Non-pigmented ciliary epithelial cell (primary cell): ENCODE measurements at regions not wholly inside any gene's neighbourhood (a gene's known extent, or its start where the extent isn't known, plus 50 kb on each side); places are given as distances from the start of the nearest gene placed in this dataset.
"Not testable (repeated sequence)": the region's sequence is repeated elsewhere in the genome, so short reads cannot be mapped to it uniquely, and the experiment has no call there.

ENCODE experiments used
- DNase-seq: peaks from one replicate; pipeline ENCODE4 v3.0.0-alpha.2; 2010; ENCODE audit warnings: low read depth

DNA sequence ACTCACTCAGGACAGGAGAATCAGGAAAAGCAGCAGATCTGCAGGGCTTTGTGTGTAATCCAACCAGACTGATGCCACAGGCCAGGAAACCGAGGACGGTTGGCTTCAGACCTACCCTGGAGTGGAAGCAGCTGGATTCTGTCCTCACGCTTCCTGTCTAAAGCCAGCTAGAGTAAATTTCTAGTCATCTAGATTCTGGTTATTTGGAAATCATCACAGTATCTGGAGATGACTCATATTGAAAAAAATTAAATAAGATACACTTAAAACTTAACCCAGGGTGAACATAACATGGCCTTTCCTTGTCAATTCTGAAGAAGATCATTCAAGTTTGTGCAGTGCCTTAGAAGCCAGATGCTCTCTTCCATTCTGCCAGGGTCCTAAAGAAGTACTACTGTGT lies 288.9 kb upstream of the PLGLB2 start:
- DNase-seq: not testable (repeated sequence)

DNA sequence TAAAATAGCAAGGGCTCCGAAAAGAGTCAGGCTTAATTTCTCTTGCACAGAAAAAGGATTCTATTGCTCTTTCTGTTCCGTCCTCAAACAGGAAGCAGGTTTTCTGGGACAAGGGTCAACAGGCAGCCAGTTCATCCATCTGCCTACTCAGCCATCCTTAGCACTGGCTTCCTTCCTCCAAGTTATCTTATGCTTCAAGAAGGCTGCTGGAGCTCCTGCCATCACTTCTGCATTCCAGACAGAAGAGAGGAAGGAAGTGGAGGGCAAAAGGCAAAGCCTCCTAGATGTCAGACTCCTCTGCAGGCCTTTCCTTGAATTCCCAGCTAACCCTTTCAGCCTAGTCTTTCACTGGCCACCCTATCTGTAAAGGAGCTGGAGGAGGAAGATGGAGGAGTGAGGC lies 287.8 kb upstream of the PLGLB2 start:
- not testable (repeated sequence) for DNase-seq

DNA sequence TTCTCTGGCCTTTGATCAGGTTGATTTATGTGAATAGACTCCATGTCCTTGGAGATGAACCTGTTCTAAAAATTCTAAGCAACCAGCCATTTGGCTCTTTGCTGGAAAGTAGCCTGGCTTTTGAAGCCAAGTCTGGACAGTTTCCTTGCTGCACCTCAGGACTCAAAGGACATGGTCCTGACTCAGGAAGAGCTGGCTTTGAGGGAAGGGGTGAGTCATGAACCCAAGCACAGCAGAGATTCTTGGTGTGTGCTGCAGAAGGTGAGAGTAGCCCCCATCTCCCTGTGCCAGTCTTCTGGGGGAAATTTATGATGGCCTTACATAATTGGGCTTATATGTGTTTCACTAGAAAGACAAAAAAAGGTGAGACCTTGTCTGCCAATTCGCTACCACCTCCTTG lies 287.2 kb upstream of the PLGLB2 start:
- not testable (repeated sequence) for DNase-seq

DNA sequence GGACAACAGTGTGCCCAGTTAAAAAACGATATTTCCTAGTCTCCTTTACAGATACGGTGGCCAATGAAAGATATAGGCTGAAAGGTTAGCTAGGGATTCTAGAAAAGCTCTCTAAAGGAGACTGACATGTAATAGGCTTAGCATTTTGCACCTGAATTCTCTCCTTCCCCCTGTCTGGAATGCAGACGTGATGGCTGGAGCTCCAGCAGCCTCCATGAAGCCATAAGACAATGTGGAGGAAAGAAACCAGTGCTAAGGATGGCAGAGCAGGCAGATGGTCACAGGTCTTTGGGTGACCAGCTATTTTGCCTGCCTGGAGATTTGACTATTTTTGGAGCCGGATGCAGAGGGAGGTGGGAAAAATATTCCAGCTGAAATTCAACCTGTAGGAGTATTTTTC lies 286.2 kb upstream of the PLGLB2 start:
- DNase-seq: not testable (repeated sequence)

DNA sequence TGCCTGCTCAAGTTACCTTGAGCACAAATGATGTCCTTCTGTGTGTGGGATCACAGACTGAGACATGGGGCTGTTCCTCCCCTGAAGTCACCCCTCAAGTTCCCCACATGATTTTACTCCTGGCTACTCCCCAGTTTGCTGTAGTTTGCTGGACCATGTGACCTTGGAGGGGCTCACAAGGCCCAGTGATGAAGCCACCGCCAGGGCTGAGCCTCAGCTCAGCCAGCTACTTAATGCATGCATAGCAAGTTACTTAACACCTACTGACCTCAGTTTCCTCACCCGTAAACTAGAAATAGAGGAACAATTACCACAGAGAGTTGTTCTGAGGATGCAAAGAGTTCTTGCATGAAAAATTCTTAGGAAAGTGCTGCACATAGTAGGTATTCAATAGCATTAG lies 283.7 kb upstream of the PLGLB2 start:
- DNase-seq: not testable (repeated sequence)

DNA sequence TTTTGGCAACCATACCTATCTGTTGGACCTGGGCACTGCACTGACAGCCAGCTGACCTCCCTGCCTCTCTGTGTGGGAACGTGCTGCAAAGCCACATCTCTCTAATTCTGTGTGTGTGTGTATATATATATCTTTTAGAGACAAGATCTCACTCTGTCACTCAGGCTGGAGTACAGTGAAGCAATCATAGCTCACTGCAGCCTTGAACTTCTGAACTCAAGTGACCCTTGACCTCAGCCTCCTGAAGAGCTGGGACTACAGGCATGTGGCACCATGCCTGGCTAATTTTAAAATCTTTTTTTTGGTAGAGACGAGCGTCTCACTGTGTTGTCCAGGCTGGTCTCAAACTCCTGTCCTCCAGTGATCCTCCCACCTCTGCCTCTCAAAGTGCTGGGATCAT lies 282.2 kb upstream of the PLGLB2 start:
- not testable (repeated sequence) for DNase-seq

DNA sequence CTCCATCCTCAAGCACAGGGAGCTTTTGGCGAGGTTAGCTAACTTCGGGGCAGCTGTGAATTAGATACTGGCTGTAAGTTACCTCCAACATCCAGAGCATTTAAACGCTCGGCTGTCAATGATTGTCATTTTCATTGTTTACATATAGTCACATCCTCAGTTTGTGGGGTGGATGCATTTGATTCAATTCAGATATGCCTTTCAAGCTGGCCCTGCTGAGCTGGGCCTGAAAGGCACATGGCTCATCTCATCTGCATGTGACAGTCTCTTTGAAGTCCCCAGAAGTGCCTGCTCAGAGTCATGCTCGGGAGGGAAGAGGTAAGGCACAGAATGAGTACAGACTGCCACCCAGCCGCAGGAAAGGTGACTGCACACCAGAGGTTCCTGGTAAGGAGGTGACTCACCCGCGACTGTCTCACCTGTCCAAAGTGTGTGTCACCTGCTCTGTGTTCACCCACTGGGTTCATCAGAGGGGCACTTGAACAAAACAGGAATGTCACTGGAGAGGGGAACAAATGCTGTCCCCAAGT lies 281.2 kb upstream of the PLGLB2 start:
- DNase-seq: not testable (repeated sequence)

DNA sequence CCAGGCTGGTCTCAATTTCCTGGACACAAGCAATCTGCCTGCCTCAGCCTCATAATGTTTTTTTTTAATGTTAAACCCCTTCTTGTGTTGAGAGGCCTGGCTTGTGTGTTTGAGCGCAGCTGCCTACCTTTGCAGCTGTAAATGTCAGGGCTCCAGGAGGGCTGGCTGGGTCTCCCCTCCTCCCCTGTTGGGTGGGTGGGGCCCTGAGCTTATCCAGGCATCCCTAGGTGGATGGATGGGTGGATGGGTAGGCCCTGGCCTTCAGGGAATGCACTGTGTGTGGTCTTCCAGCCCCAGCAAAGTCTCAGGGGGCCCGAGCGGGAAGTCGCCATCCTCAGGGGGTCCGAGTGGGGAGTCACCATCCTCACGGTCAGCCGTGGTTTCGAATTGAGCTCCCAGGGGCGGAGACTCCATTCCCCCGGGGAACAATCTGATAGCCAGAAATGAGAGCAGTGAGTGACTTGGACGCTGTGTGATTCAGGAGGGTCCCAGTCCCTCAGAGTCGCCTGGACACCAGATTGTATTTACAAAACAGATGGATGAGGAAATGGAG lies 279.4 kb upstream of the PLGLB2 start:
- not testable (repeated sequence) for DNase-seq

DNA sequence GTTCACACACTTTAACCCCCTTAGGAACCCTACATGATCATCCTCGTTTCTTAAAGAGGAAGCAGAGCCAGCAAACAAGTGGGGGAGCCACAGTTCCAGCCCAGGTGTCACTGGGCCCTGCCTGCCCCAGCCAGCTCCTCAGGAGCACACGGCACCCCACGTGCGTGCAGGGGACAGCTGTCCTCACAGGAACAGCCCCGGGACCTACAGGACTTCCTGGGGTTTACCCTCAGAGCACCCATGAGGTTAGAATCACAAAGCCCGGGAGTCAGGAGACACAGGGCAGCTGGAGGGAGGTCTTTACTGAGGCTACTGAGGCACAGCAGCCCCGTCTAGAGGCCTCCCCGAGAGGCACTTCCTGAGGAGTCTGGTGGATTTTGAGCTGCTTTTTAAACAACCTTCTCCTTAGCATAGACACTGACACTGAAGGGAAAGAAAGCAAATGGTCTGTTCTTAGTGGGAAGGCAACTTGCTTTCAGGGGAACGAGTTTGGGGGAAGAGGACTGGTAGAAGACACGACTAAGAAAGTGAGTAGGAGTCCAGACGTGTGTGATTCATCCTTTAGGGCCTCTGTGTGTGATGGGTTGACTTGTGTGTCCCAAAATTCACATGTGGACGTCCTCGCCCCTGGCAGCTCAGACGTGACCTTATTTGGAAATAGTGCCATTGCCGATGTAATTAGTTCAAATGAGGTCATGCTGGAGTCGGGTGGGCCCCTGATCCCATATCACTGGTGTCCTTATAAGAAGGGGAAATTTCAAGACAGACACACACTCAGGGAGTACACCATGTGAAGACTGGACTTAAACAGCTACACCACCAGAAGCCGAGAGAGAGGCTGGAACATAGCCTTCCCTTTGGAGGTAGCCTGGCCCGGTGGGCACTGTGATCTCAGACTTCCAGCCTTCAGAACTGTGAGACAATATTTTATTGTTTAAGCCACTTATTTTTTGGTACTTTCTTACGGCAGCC lies 278.4 kb upstream of the PLGLB2 start:
- not testable (repeated sequence) for DNase-seq

DNA sequence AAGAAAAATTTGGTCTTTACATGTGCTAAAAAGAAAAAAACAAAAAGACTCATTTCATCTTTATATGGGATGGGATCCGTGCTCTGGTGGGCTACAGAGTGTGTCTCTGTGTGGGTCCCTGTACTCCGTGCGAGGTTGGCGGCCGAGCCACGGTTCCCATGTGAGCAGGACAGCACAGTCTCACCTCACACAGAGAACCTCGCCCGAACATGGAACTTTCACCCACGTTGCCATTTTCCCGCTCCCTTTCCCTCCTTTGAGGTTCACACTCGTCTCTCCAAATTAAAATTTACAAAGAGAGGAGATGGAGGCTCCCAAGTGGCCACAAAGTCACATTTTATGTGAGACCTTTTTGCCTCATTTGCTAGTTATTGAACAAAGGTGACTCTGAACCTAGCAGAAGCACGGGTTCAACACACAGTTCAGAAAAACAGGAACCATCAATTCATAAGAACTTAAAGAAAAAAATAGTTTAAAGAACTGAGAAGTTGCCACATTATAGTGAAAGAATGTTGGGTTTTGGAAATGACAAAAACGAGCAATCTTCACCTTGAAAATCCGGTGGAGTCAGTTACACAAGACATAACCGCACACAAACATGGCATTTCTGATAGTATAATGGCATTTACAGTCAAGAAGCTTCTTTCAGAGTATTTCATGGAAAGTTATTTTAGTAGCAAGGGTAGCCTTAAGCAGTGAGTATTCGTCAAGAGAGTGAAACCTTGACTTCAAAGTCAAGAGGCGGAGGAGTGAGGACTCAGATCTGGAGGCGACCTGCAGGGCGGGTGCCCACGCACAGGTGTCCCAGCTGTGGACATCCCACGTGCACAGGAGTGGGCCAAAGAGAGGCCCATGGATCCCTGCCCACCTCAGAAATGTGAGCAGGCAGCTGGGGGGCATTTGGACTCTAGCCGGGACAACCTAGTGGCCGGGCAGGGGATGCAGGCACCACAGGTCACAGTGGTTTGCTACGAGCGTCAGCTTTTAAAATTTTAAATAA lies 277.2 kb upstream of the PLGLB2 start:
- DNase-seq: not testable (repeated sequence)

DNA sequence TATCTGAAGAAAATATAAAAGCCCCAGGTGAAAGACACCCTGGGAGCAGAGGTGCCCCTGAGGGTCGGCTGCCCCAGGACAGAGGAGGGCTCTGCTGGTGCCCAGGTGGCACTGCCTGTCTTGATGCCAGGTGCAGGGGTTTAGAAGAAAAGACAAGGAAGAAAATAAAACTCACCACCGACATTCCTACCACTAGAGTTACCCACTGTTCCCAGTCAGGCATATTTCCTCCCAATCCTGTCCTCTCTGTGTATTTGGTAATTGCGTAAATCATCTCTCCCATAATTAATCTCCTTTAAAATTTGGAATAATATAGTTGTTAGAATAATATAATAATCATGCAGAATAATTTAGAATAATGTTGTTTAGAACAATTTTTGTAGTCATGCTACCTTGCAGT lies 276.4 kb upstream of the PLGLB2 start:
- not testable (repeated sequence) for DNase-seq

DNA sequence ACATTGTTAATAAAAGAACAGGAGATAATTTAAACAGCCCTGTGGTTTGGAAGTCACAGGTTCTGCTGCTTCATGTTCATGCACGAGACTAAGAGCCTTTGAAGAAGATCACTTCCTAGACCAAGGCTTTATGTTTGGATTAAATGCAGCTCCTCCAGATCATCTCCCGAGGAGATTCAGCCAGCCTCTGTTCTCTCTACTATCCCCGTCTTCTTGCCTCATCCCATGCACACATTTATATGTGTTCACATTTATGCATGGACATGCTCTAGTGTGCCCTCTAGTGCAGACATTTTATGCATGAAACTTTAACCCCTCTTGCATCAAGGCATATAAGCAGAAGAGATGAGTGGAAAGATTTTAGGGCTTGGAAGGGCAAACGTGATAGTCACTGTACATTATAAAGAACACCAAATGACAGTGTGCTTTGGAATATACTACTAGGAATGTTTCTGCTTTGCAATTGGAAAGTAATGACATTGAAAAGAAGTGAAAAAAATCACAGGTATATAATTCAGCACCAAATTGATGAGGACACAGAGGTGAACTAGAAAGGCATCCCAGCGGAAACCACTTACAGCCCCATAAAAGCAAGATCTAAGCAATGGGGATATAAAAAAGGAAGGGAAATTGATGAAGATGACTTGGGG lies 271.5 kb upstream of the PLGLB2 start:
- DNase-seq: not testable (repeated sequence)

DNA sequence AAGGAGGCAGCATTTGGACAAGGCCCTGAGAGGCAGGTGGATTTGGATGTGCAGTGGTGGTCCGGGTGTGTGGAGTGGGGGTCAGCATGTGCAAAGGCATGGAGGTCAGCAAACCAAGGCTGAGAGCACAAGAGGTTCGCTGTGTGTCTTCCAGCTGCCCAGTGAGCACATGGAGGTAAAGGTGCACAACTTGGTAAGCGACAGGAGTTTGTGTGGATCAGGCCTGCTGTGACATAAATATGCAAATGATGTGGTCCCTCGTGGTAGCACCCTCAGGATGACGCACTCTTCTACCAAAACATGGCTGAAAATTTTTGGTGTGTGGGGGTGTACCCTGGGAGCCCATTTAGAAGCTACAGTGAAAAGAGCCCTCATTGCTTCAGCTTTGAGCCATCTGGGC lies 271.0 kb upstream of the PLGLB2 start:
- not testable (repeated sequence) for DNase-seq

DNA sequence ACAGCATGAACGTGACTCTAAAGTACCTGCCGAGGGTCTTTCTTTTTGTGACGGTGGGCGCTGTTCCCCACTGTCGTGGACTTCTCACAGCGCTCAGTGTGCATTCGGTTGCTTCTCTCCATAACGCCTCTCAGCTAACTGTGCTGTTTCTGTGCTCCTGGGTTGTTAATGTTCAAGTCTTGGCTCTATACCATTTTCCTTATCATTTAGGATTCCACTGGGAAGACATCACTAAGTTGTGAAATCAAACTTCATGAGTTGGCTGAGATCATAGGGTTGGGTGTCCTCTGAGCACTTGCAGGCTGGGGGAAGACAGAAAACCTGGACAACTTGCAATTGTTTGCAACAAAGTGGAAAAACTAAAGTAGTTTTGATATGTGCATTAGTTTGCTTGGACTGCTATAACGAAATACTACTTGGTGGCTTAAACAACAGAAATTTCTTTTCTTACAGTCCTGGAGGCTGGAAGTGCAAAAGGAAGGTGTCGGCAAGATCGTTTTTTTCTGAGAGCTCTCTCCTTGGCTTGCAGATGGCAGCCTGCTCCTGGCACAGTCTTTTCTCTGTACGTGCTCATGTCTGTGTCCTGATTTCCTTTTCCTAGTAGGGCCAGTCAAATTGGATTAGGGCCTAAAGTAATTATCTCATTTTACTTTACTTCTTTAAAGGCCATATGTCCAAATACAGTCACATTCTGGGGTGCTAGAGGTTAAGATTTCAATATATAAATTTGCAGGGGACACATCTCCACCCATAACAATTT lies 270.0 kb upstream of the PLGLB2 start:
- not testable (repeated sequence) for DNase-seq

DNA sequence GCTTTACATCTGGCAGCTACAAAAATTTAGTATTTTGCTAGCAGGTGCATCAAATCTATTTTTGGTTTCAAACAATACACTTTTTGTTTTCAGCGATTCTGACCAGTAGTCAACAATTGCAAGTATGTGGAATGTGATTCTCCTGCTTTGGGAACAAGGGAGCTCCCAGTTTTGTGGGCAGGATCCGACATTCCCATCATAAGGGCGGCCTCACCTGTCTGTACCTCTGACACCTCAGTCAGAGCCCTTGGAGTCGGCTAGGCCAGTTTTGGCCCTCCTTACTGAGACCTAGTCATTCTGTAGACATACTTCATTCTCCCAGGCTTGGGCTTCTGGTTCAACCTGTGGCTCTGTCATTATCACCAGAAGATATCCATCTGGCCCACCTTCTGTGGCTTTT lies 269.0 kb upstream of the PLGLB2 start:
- DNase-seq: not testable (repeated sequence)

DNA sequence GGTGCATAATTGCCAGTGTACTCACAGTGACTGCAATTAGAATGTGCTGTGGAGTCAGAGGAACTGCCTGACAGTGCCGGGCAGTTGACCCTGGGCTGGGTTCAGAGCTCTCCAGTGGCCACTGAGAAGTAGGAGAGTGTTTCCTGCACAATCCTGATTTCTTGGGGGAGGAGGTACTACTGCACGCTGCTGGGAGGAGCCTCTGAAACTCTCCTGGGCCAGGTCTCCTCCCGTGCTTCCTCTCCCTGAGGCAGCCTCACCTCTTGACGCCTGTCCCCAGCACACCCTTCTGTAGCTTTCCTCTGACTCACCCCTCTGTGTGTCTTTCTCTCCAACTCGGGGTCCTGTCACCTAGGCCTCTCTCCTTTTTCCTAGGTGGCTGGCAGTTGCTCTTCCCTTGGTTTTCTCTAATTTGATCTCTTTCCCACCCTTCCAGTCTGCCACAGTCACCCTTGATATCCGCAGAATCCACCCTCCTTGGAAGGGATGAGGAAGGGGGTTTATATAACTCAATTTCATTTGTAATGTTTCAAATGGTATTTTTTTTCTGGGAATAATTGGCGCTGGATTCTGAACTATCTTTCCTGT lies 264.7 kb upstream of the PLGLB2 start:
- not testable (repeated sequence) for DNase-seq

DNA sequence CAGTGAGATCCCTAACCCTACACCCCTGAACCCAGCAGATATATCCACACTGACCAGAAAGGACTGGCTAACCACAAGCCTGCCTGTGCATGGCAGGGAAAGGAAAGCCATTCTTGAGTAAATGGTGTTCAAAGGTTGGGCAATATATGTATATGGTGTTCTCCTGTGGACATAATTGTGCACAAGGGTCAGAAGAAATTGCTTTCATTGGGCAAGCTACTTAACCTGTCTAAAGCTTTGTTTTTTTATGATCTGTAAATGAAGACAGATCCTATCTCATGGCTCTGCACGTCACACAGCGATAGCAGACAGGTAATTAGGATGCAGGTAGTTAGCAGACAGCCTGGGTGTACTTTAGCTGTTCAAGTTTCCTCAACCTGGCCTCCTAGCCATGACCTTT lies 263.5 kb upstream of the PLGLB2 start:
- not testable (repeated sequence) for DNase-seq

DNA sequence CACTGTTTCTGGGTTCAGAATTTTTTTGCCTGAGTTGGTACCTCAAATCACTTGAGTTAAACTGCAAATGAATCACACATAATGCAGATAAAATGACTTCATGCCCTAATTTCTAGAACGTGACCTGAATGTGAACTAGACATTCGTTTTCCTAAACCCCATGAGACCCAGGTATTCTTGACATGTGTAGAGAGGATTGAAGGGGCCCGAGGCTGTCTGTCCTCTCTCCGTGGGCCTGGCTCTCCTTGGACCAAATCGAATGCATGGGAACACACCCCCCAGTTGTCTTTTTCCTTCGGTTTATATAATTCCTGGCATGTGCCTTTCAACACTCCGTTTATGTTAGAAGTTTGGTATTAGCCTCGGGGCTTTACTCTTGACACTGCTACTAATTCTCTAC lies 262.4 kb upstream of the PLGLB2 start:
- not testable (repeated sequence) for DNase-seq

DNA sequence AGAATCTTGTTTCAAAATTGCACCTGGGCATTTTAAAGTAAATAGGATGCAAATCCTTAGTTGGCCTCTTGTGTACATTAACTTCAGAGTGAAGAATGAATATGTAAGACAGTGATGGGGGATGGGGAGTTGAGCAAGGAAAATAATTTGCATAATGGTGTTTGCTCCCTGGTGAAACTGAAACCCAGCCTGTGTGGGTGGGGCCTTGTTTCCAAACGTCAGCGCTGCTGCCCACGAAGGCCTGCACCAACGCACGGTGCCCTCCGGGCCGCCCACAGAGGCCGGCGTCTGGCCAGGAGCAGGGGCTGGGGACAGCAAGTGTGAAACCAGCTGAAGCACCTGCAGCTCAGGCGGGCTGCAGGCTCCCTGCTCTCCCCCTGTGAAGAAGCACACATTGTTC lies 262.0 kb upstream of the PLGLB2 start:
- not testable (repeated sequence) for DNase-seq

DNA sequence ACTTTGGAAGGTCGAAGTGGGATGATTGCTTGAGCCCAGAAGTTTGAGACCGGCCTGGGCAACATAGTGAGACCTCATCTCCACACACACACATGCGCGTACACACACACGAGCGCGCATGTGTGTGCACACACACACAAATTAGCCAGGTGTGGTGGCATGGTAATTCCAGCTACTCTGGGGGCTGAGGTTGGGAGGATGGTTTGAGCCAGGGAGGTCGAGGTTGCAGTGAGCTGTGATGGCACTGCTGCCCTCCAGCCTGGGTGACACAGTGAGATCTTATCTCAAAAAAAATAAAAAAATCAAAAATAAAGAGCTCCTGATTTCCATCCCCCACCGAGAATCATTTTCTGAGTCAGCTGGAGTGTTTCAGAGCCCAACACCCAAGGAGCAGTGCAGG lies 261.5 kb upstream of the PLGLB2 start:
- not testable (repeated sequence) for DNase-seq
